B cell (primary cell): ENCODE measurements at regions not wholly inside any gene's neighbourhood (a gene's known extent, or its start where the extent isn't known, plus 50 kb on each side); places are given as distances from the start of the nearest gene placed in this dataset.

Experiments
- ATAC-seq: fragments of 200-7000 bp; cut with Tn5 transposase; one replicate; pipeline ENCODE4 v1.10.0; 2021; ENCODE audit warnings: low read depth, mild to moderate bottlenecking, moderate number of reproducible peaks, moderate library complexity
- CTCF ChIA-PET: fragments of 350-600 bp; sonication (Branson Sonifier 250); formaldehyde crosslinking; loops from one replicate; lab custom pipeline; 2021; ENCODE audit warnings: antibody characterized with exemption, inconsistent platforms; lab: Charles Lee
- POLR2A ChIA-PET: fragments of 350-600 bp; sonication (Branson Sonifier 250); formaldehyde crosslinking; loops from one replicate; lab custom pipeline; 2021; ENCODE audit warnings: antibody characterized with exemption; lab: Charles Lee
- DNase-seq: peaks from one replicate; pipeline ENCODE4 v3.0.0; 2013
- H2AFZ ChIP-seq: 2 replicates; pipeline ENCODE4 v1.6.1; 2012; ENCODE audit warnings: mild to moderate bottlenecking, low read depth, low read length; ENCODE audit not compliant: insufficient read depth, poor library complexity, severe bottlenecking
- H3K27ac ChIP-seq, 2 donors: 1 replicate in 1 of 2; 2 replicates in 1 of 2; pipeline ENCODE4 v1.5.1; 2012 to 2013; ENCODE audit warnings: low read length in 2 of 2, mild to moderate bottlenecking in 2 of 2, moderate library complexity in 1 of 2
- H3K27me3 ChIP-seq, 4 experiments: fragments of 200-600 bp in 1 of 4; sonication (generic) in 1 of 4; replicated peaks in 1 of 4; 1 replicate in 2 of 4; 2 replicates in 2 of 4; pipeline versions ENCODE4 v1.6.1 to v1.7.0; 2013 to 2016; ENCODE audit warnings: low read length in 3 of 4, mild to moderate bottlenecking in 2 of 4, mixed read lengths in 1 of 4, moderate library complexity in 1 of 4; ENCODE audit not compliant: insufficient read depth in 4 of 4, control insufficient read depth in 3 of 4; ENCODE audit errors: control extremely low read depth in 1 of 4
- H3K36me3 ChIP-seq, 2 experiments: replicated peaks in 1 of 2; 1 replicate in 1 of 2; 2 replicates in 1 of 2; pipeline versions ENCODE4 v1.6.1 to v1.7.1; 2013; ENCODE audit warnings: low read length in 1 of 2; ENCODE audit not compliant: insufficient read depth in 2 of 2, control insufficient read depth in 1 of 2; ENCODE audit errors: control extremely low read depth in 1 of 2, extremely low read depth in 1 of 2
- H3K4me1 ChIP-seq, 2 donors: fragments of 200-600 bp in 1 of 2; sonication (generic) in 1 of 2; 1 replicate in 1 of 2; 2 replicates in 1 of 2; pipeline versions ENCODE4 v1.5.1 to v1.6.1; 2013 to 2017; ENCODE audit warnings: low read length in 2 of 2; ENCODE audit not compliant: control insufficient read depth in 2 of 2, insufficient read depth in 2 of 2
- H3K4me2 ChIP-seq: replicated peaks from 2 replicates; pipeline ENCODE3; 2012; ENCODE audit warnings: mild to moderate bottlenecking, low read depth, low read length; ENCODE audit not compliant: poor library complexity, severe bottlenecking
- H3K4me3 ChIP-seq, 5 experiments: fragments of 200-600 bp in 1 of 5; sonication (generic) in 1 of 5; 1 replicate in 3 of 5; 2 replicates in 2 of 5; pipeline versions ENCODE4 v1.5.1 to v1.7.0; 2011 to 2016; ENCODE audit warnings: low read length in 4 of 5, mild to moderate bottlenecking in 4 of 5, low read depth in 2 of 5, control low read depth in 1 of 5, moderate library complexity in 1 of 5; ENCODE audit not compliant: insufficient read depth in 1 of 5; ENCODE audit errors: control extremely low read depth in 1 of 5, extremely low read depth in 1 of 5
- H3K79me2 ChIP-seq: fragments of 200-600 bp; sonication (generic); one replicate; pipeline ENCODE4 v1.6.0; 2016; ENCODE audit warnings: low read length; ENCODE audit not compliant: control insufficient read depth, insufficient read depth
- H3K9ac ChIP-seq: fragments of 200-600 bp; sonication (generic); 2 replicates; pipeline ENCODE4 v1.6.1; 2017; ENCODE audit warnings: mild to moderate bottlenecking, low read length, moderate library complexity
- H3K9me3 ChIP-seq, 3 donors: one replicate each; pipeline versions ENCODE4 v1.6.1 to v1.7.1; 2013; ENCODE audit warnings: low read length in 2 of 3; ENCODE audit not compliant: control insufficient read depth in 2 of 3, insufficient read depth in 1 of 3; ENCODE audit errors: control extremely low read depth in 1 of 3
- H4K20me1 ChIP-seq: 2 replicates; pipeline ENCODE4 v1.6.0; 2012; ENCODE audit warnings: mild to moderate bottlenecking, low read length; ENCODE audit not compliant: insufficient read depth, control insufficient read depth, poor library complexity, severe bottlenecking
- H3K27ac Mint-ChIP-seq: one replicate; pipeline ENCODE4 v1.8.0; 2021; ENCODE audit warnings: mixed read lengths
- H3K27me3 Mint-ChIP-seq: one replicate; pipeline ENCODE4 v1.8.0; 2021; ENCODE audit warnings: mixed read lengths
- H3K4me1 Mint-ChIP-seq: one replicate; pipeline ENCODE4 v1.8.0; 2021; ENCODE audit warnings: mixed read lengths
- H3K4me3 Mint-ChIP-seq: one replicate; pipeline ENCODE4 v1.8.0; 2021; ENCODE audit warnings: mixed read lengths
- H3K9me3 Mint-ChIP-seq: one replicate; pipeline ENCODE4 v1.8.0; 2022; ENCODE audit warnings: mixed read lengths; ENCODE audit not compliant: insufficient read depth
- EZH2 ChIP-seq: IDR thresholded peaks from 2 replicates; pipeline ENCODE4 v1.6.1; 2012; ENCODE audit warnings: borderline replicate concordance, low read depth, mild to moderate bottlenecking, moderate library complexity, low read length; ENCODE audit not compliant: insufficient read depth, poor library complexity, severe bottlenecking
- WGBS: methylation state at CpG from one replicate; pipeline ENCODE4 v1.1.5; 2013; ENCODE audit warnings: missing lambda C conversion rate; ENCODE audit not compliant: insufficient coverage; 5-methylcytosine and 5-hydroxymethylcytosine counted together
- intact Hi-C: fragments of 100-400 bp; cut with micrococcal nuclease; formaldehyde crosslinking; loops from one replicate; pipeline ENCODE4 v1.10.0; 2022
- TF ChIP-seq, protein P1 (sequence below): fragments of 200-600 bp; IDR thresholded peaks from one replicate; pipeline ENCODE4 v1.8.0; 2022; ENCODE audit warnings: antibody characterized with exemption, mild to moderate bottlenecking

GRCh38 chr7:108735814-108736213 lies 166.1 kb downstream of the DNAJB9 start:
- H3K9ac ChIP-seq, result no peak overlapping the region
- ChIA-PET CTCF (no interaction called here), POLR2A (no interaction called here)
- ATAC-seq (no peak), DNase-seq (no peak)
- TF ChIP-seq, protein P1, sequence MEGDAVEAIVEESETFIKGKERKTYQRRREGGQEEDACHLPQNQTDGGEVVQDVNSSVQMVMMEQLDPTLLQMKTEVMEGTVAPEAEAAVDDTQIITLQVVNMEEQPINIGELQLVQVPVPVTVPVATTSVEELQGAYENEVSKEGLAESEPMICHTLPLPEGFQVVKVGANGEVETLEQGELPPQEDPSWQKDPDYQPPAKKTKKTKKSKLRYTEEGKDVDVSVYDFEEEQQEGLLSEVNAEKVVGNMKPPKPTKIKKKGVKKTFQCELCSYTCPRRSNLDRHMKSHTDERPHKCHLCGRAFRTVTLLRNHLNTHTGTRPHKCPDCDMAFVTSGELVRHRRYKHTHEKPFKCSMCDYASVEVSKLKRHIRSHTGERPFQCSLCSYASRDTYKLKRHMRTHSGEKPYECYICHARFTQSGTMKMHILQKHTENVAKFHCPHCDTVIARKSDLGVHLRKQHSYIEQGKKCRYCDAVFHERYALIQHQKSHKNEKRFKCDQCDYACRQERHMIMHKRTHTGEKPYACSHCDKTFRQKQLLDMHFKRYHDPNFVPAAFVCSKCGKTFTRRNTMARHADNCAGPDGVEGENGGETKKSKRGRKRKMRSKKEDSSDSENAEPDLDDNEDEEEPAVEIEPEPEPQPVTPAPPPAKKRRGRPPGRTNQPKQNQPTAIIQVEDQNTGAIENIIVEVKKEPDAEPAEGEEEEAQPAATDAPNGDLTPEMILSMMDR, result no peak
- TF ChIP-seq EZH2, result no peak
- H4K20me1 ChIP-seq, result no peaks in the 10 kb centered on the region
- no peak overlapping the region for H2AFZ ChIP-seq
- H3K27ac Mint-ChIP-seq, result no peak overlapping the region
- no peaks in the 10 kb centered on the region for H3K79me2 ChIP-seq
- H3K4me1 ChIP-seq, result no peaks in the 10 kb centered on the region
- no peak overlapping the region for H3K4me3 ChIP-seq
- H3K4me2 ChIP-seq, result no peak overlapping the region
- no peaks in the 10 kb centered on the region for H3K27me3 ChIP-seq
- no peaks in the 10 kb centered on the region for H3K9me3 ChIP-seq
- H3K4me1 Mint-ChIP-seq, result no peaks in the 10 kb centered on the region
- intact Hi-C loops, result no loop called here
- H3K27me3 Mint-ChIP-seq, result peaks cover 7% of the 10 kb centered on the region
- no peaks in the 10 kb centered on the region for H3K9me3 Mint-ChIP-seq
- H3K27ac ChIP-seq, result no peak overlapping the region
- no peak overlapping the region for H3K4me3 Mint-ChIP-seq
- H3K36me3 ChIP-seq, result no peaks in the 10 kb centered on the region

GRCh38 chr7:108736221-108736891 lies 166.7 kb downstream of the DNAJB9 start:
- no peaks in the 10 kb centered on the region for H3K9me3 ChIP-seq
- Mint-ChIP-seq H3K9me3 (no peaks in the 10 kb centered on the region), H3K27ac (no peak overlapping the region), H3K4me1 (no peaks in the 10 kb centered on the region), H3K27me3 (peaks cover 7% of the 10 kb centered on the region), H3K4me3 (no peak overlapping the region)
- no peak for TF ChIP-seq EZH2
- TF ChIP-seq, protein P1, result no peak
- no peak overlapping the region for H2AFZ ChIP-seq
- no peaks in the 10 kb centered on the region for H4K20me1 ChIP-seq
- no peak overlapping the region for H3K4me3 ChIP-seq
- H3K9ac ChIP-seq, result no peak overlapping the region
- H3K36me3 ChIP-seq, result no peaks in the 10 kb centered on the region
- POLR2A ChIA-PET, result no interaction called here
- H3K4me2 ChIP-seq, result no peak overlapping the region
- WGBS, result 80% methylated on average over 2 of the region's 2 CpGs
- intact Hi-C loops, result no loop called here
- CTCF ChIA-PET, result no interaction called here
- no peaks in the 10 kb centered on the region for H3K27me3 ChIP-seq
- no peak overlapping the region for H3K27ac ChIP-seq
- no peak for ATAC-seq
- no peak for DNase-seq
- H3K79me2 ChIP-seq, result no peaks in the 10 kb centered on the region
- no peaks in the 10 kb centered on the region for H3K4me1 ChIP-seq
